Right kidney (tissue), 1 donor: ENCODE measurements at regions not wholly inside any gene's neighbourhood (a gene's known extent, or its start where the extent isn't known, plus 50 kb on each side); places are given as distances from the start of the nearest gene placed in this dataset.

Experiments used
- DNase-seq: peaks from one replicate; pipeline ENCODE4 v3.0.0-alpha.2; 2016

GRCh38 chr18:44453505-44453904 lies 227.2 kb upstream of the SETBP1 start:
- no peak for DNase-seq

GRCh38 chr18:44458777-44459176 lies 221.9 kb upstream of the SETBP1 start:
- no peak for DNase-seq

GRCh38 chr18:44464398-44465180 lies 216.1 kb upstream of the SETBP1 start:
- no peak for DNase-seq

DNA sequence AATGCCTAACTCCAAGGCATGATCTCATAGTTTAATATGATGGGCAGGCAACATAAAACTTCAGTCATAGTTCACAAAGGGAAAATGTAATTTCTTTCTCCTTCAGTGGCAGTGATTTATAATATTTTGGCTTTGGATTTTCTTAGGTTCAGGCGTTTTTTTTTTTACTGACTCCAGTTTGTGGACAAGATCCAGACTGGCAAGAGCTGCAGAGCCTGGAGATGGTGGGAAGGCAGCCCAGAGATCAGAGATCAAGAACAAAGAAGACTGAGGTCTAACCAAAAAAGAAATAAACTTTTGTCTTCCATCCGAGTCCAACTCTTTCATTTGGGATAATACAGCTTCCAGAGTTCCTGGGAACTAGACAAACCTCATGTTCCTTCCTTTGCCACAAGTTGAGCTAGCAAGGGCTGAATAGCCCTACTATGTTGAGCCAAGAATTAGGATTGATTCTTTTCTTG lies 215.3 kb upstream of the SETBP1 start:
- DNase-seq: no peak

GRCh38 chr18:44466997-44467396 lies 213.7 kb upstream of the SETBP1 start:
- no peak for DNase-seq

GRCh38 chr18:44467718-44468117 lies 213.0 kb upstream of the SETBP1 start:
- no peak for DNase-seq

- no peak for DNase-seq
These were observed 207.2 kb upstream of the SETBP1 start for GRCh38 chr18:44473394-44474066.

GRCh38 chr18:44474067-44474411 lies 206.6 kb upstream of the SETBP1 start:
- no peak for DNase-seq

- no peak for DNase-seq
These were observed 206.1 kb upstream of the SETBP1 start for GRCh38 chr18:44474591-44474990.

DNA sequence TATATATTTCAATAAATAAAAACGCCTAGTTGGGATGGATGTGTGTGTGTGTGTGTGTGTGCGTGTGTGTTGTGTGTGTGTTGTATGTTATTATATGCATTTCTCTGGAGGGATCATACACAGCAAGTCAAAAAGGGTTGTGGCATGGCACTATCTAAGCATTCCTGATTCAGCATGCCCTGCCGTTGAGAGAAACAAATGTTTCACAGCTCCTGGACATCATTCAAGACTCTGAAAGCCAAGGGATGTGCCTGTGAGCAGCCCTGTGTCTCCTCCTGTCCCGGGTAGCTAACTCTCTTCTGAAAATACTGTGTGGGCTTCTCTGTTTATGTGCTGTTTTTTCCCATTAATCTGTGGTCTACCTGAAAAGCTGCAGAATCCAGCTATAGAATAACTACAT lies 197.9 kb upstream of the SETBP1 start:
- DNase-seq: no peak

GRCh38 chr18:44495151-44495550 lies 185.5 kb upstream of the SETBP1 start:
- DNase-seq: no peak

GRCh38 chr18:44497311-44497710 lies 183.4 kb upstream of the SETBP1 start:
- DNase-seq: no peak

- DNase-seq: no peak
These were observed 182.8 kb upstream of the SETBP1 start for GRCh38 chr18:44497757-44498490.

DNA sequence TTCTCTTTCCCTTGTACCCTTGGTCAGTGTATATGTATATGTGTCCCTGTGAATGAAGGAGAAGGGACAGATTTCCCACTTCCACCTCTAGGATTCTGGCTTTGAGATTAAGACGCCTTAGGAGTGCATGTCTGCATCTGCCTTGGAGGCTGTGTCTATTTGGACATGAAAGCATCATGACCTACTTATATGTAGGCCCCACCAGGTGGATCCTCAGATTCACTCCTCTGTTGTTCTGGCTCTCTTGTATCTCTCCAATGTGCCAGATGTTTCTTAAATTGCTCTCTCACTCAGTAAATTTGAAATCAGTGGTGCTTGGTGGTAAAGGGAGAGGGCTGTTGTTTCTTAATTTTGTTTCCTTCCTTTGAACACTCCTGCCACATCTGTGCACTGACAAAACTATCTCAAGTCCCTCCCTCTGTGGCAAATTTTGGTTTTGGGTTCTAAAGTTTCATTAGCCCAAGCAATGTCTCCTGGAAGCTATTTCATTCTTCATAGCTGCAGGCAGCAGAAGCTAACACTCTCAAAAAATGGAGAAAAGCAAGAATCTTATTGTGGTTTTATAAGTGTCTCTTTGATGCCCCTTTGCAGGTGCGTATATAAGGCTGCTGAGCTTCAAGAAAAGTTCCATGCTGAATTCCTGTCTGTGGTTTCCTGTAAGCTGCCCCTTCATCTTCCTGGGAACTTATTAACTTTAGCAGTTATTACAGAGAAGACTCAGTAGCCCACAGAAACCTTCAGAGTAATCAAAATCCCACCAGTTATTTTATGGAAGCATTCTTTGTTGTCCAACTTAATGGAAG lies 179.7 kb upstream of the SETBP1 start:
- DNase-seq: no peak

- DNase-seq: no peak
These were observed 178.5 kb upstream of the SETBP1 start for GRCh38 chr18:44502221-44502620.

DNA sequence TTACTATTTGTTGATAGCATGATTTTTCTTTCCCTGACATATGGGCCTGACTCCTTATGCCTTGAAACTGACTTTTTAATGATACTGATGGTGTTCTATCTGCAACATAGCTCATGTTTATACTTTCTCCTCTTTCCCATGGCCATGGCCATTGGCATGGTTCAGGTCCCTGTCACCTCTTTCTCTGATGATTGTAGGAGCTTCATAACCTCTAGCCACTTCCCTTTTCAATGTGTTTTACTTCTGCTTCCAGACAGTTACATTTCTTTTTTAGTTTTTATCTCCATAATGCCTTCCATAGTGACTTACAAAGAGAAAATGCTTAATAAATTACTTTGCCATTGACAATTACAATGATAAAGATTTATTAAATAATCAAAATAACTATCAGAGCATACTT lies 177.9 kb upstream of the SETBP1 start:
- DNase-seq: no peak

DNA sequence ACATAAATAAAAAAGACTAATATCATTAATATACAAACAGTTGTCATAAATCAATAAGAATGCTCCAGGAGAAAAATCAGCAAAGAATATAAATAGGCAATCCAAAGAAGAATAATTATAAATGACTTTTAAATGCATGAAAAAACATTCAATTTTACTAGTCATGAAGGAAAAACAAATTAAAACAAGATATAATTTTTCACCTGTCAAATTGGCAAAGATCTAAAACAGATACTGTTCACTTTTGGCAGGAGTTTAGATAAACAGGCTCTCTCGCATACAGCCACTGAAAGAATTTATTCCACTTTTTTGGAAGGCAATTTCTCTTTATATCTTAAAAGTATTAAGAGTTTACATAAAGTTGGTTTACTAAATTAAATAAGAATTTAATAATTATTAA lies 176.8 kb upstream of the SETBP1 start:
- no peak for DNase-seq

GRCh38 chr18:44507729-44508325 lies 172.9 kb upstream of the SETBP1 start:
- no peak for DNase-seq

- no peak for DNase-seq
These were observed 172.2 kb upstream of the SETBP1 start for GRCh38 chr18:44508474-44508873.

GRCh38 chr18:44509048-44509447 lies 171.6 kb upstream of the SETBP1 start:
- DNase-seq: no peak

DNA sequence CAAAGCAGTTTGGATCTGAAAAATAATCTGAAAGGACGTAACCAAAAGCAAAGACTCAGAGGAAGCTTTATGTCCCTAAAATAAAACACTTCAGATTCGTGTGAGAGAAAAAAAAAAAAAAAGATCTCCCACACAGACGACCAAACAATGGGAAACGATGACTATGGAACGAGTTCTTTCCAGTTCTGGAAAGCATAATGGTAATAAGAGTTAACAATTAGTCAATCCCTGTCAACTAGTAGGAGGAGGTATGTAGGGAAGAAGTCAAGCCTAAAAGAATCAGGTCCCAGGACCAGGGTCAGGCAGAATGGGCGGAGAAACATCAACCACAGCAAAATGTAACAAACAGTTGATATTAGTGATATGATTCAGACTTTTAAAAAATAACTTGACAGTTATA lies 170.3 kb upstream of the SETBP1 start:
- no peak for DNase-seq

DNA sequence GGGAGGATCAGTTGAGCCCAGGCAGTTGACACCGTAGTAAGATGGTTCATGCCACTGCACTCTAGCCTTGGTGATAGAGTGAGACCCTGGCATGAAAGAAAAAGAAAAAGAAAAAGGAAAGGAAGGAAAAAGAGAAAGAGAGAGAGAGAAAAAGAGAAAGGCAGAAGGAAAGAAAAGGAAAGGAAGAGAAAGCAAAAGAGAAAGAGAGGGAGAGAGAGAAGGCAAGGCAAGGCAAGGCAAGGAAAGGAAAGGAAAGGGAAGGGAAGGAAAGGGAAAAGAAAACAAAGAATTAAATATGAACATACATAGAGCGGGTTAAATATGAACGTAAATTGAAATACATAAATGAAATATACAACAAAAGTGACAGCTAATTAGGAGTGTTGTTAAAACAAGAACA lies 167.5 kb upstream of the SETBP1 start:
- DNase-seq: no peak
